ENCODE measurements at regions not wholly inside any gene's neighbourhood (a gene's known extent, or its start where the extent isn't known, plus 50 kb on each side); places are given as distances from the start of the nearest gene placed in this dataset.
"Not testable (repeated sequence)": the region's sequence is repeated elsewhere in the genome, so short reads cannot be mapped to it uniquely, and the experiment has no call there.

GRCh38 chr6:137552809-137553208 lies 58.6 kb upstream of the OLIG3 start:
- 0 out of 2 replicates have a peak, but pooled peaks cover 2% of the 10 kb centered on the region for H3K27me3 ChIP-seq (ENCODE audit: control insufficient read depth, insufficient read depth, low read length)
- POLR2A ChIA-PET = no interaction called here
- intact Hi-C loops (cut with micrococcal nuclease; ENCODE audit: unreplicated experiment) (no loop called here), in situ Hi-C loops (cut with HindIII; ENCODE audit: low pct_unique_long_range_greater_than_20kb, low sequenced_read_pairs) (no loop called here)
- BruUV-seq (replicated peaks) = no TSS peak
- no peak overlapping the region for H3K4me3 ChIP-seq (ENCODE audit: low read depth in 2 of 2, low read length in 2 of 2)
- no peak overlapping the region for H3K27ac ChIP-seq (ENCODE audit: low read length)
- H3K36me3 ChIP-seq (ENCODE audit: control insufficient read depth, insufficient read depth, low read length) = no peaks in the 10 kb centered on the region
- CTCF ChIA-PET = no interaction called here
- no peaks in the 10 kb centered on the region for H3K4me1 ChIP-seq (ENCODE audit: control insufficient read depth, insufficient read depth, low read length)
- ATAC-seq (no peak), DNase-seq (ENCODE audit: low read depth, low spot score) (no peak)
- TF ChIP-seq REST (IDR thresholded peaks at IDR 0.05; ENCODE audit: insufficient read depth in 1 of 2, low read depth in 2 of 2, low read length in 1 of 2) (no peak), SIN3A (IDR thresholded peaks at IDR 0.05; ENCODE audit: borderline replicate concordance, insufficient read depth, low read depth, low read length) (no peak), CTCF (IDR thresholded peaks at IDR 0.05) (no peak), TCF7L2 (IDR thresholded peaks at IDR 0.05; ENCODE audit: low read depth, low read length) (no peak), POLR2AphosphoS5 (IDR thresholded peaks at IDR 0.05; ENCODE audit: low read depth, low read length) (no peak)
- H3K9me3 ChIP-seq (ENCODE audit: control insufficient read depth, insufficient read depth, low read depth, low read length) = no peaks in the 10 kb centered on the region

- BruUV-seq (replicated peaks); H3K36me3 ChIP-seq (ENCODE audit: control insufficient read depth, insufficient read depth, low read length); H3K4me1 ChIP-seq (ENCODE audit: control insufficient read depth, insufficient read depth, low read length); in situ Hi-C loops (cut with HindIII; ENCODE audit: low pct_unique_long_range_greater_than_20kb, low sequenced_read_pairs); ATAC-seq; H3K9me3 ChIP-seq (ENCODE audit: control insufficient read depth, insufficient read depth, low read depth, low read length); intact Hi-C loops (cut with micrococcal nuclease; ENCODE audit: unreplicated experiment); POLR2A ChIA-PET; H3K27ac ChIP-seq (ENCODE audit: low read length); H3K4me3 ChIP-seq (ENCODE audit: low read depth in 2 of 2, low read length in 2 of 2); DNase-seq (ENCODE audit: low read depth, low spot score); H3K27me3 ChIP-seq (ENCODE audit: control insufficient read depth, insufficient read depth, low read length): not testable (repeated sequence)
- CTCF ChIA-PET = interaction anchor here (0.6 kb wide), 1 partner anchor 147 kb away, joined by 3 read pairs; no protein-coding TSS in a partner anchor
These were observed 65.5 kb upstream of the OLIG3 start for GRCh38 chr6:137559521-137560183.

- ChIA-PET POLR2A (no interaction called here), CTCF (interaction anchor here (0.6 kb wide), 1 partner anchor 148 kb away, joined by 3 read pairs; no protein-coding TSS in a partner anchor)
- BruUV-seq (replicated peaks) = no TSS peak
- in situ Hi-C loops (cut with HindIII; ENCODE audit: low pct_unique_long_range_greater_than_20kb, low sequenced_read_pairs) (no loop called here), intact Hi-C loops (cut with micrococcal nuclease; ENCODE audit: unreplicated experiment) (no loop called here)
- ATAC-seq = no peak
- Histone ChIP-seq H3K4me3 (ENCODE audit: low read depth in 2 of 2, low read length in 2 of 2) (no peak overlapping the region), H3K27ac (ENCODE audit: low read length) (no peak overlapping the region), H3K4me1 (ENCODE audit: control insufficient read depth, insufficient read depth, low read length) (no peaks in the 10 kb centered on the region), H3K9me3 (ENCODE audit: control insufficient read depth, insufficient read depth, low read depth, low read length) (no peaks in the 10 kb centered on the region), H3K36me3 (ENCODE audit: control insufficient read depth, insufficient read depth, low read length) (no peaks in the 10 kb centered on the region), H3K27me3 (ENCODE audit: control insufficient read depth, insufficient read depth, low read length) (no peaks in the 10 kb centered on the region; the same call in 1 of the 2 replicates)
- TF ChIP-seq REST (IDR thresholded peaks at IDR 0.05; ENCODE audit: insufficient read depth in 1 of 2, low read depth in 2 of 2, low read length in 1 of 2) (no peak), CTCF (IDR thresholded peaks at IDR 0.05) (no peak), SIN3A (IDR thresholded peaks at IDR 0.05; ENCODE audit: borderline replicate concordance, insufficient read depth, low read depth, low read length) (no peak), TCF7L2 (IDR thresholded peaks at IDR 0.05; ENCODE audit: low read depth, low read length) (no peak), POLR2AphosphoS5 (IDR thresholded peaks at IDR 0.05; ENCODE audit: low read depth, low read length) (no peak)
- DNase-seq (ENCODE audit: low read depth, low spot score) = no peak
These were observed 66.0 kb upstream of the OLIG3 start for GRCh38 chr6:137560184-137560563.

Measured in Panc1 (cell line).